ENCODE measurements at regions not wholly inside any gene's neighbourhood (a gene's known extent, or its start where the extent isn't known, plus 50 kb on each side); places are given as distances from the start of the nearest gene placed in this dataset.

GRCh38 chr20:61129311-61129710, 122.8 kb upstream of the CDH4 start:
- Histone ChIP-seq H4K8ac (ENCODE audit: extremely low read depth, insufficient read depth, low read length) (no peak overlapping the region; the same call in 1 of the 2 replicates), H3K36me3 (ENCODE audit: control insufficient read depth in 2 of 4, insufficient read depth in 4 of 4, low read length in 3 of 4) (no peaks in the 10 kb centered on the region), H4K20me1 (replicated peaks in 1 of 2; ENCODE audit: control insufficient read depth in 1 of 2, insufficient read depth in 2 of 2, low read length in 2 of 2) (peaks cover 0 to 4% of the 10 kb centered on the region in 2 experiments), H3K9ac (replicated peaks in 1 of 4; ENCODE audit: extremely low read depth in 1 of 4, low read depth in 3 of 4, low read length in 3 of 4) (no peak overlapping the region), H3K4me2 (ENCODE audit: insufficient read depth in 1 of 2, low read depth in 2 of 2, low read length in 2 of 2) (no peak overlapping the region), H2BK20ac (ENCODE audit: low read length) (no peak overlapping the region), H3K79me1 (ENCODE audit: low read depth, low read length) (no peaks in the 10 kb centered on the region), H3K4me1 (replicated peaks in 1 of 4; ENCODE audit: control insufficient read depth in 3 of 4, insufficient read depth in 4 of 4, low read length in 3 of 4) (no peaks in the 10 kb centered on the region), H2AFZ (ENCODE audit: low read length) (no peak overlapping the region), H2BK120ac (replicated peaks; ENCODE audit: low read depth, low read length) (no peak overlapping the region), H2BK12ac (ENCODE audit: low read depth, low read length) (no peak overlapping the region), H3K23ac (ENCODE audit: insufficient read length) (no peak overlapping the region), H3K4ac (replicated peaks; ENCODE audit: insufficient read length, low read depth, low read length) (no peak overlapping the region), H4K91ac (replicated peaks; ENCODE audit: insufficient read length, low read length) (no peak overlapping the region), H3K27me3 (replicated peaks in 1 of 4; ENCODE audit: control insufficient read depth in 3 of 4, extremely low read depth in 1 of 4, insufficient read depth in 3 of 4, low read length in 3 of 4) (peaks cover 0 to 41% (median 27%) of the 10 kb centered on the region in 4 experiments; a peak in 5 of 7 replicates), H3K56ac (replicated peaks; ENCODE audit: insufficient read length, low read depth, low read length) (no peak overlapping the region), H3K14ac (ENCODE audit: insufficient read length) (no peak overlapping the region), H3K9me3 (ENCODE audit: insufficient read depth in 2 of 2, low read depth in 1 of 2, low read length in 1 of 2) (no peaks in the 10 kb centered on the region), H3K18ac (ENCODE audit: extremely low read depth, low read length) (no peak overlapping the region), H3K4me3 (ENCODE audit: extremely low read depth in 1 of 4, insufficient read depth in 2 of 4, low read depth in 3 of 4, low read length in 4 of 4) (no peak overlapping the region), H2BK5ac (ENCODE audit: low read depth, low read length) (no peak overlapping the region), H4K5ac (ENCODE audit: insufficient read length, low read depth, low read length) (no peak overlapping the region), H3K79me2 (ENCODE audit: control insufficient read depth in 1 of 2, insufficient read depth in 2 of 2, low read length in 2 of 2) (no peaks in the 10 kb centered on the region), H3K27ac (ENCODE audit: low read depth, low read length) (no peak overlapping the region), H2BK15ac (ENCODE audit: low read length) (no peak overlapping the region), H3K23me2 (ENCODE audit: low read depth, low read length) (no peaks in the 10 kb centered on the region), H2AK5ac (ENCODE audit: low read depth, low read length) (no peak overlapping the region)
- TF ChIP-seq SP2 (IDR thresholded peaks at IDR 0.05; ENCODE audit: low read length), result no peak
- no peak for TF ChIP-seq KDM1A (IDR thresholded peaks at IDR 0.05; ENCODE audit: borderline replicate concordance, low read length)
- TF ChIP-seq JUND (IDR thresholded peaks at IDR 0.05; ENCODE audit: low read length), result no peak
- TF ChIP-seq EP300 (IDR thresholded peaks at IDR 0.05; ENCODE audit: borderline replicate concordance in 1 of 2, low read depth in 2 of 2, low read length in 2 of 2), result no peak
- no peak for TF ChIP-seq TAF1 (IDR thresholded peaks at IDR 0.05; ENCODE audit: low read depth, low read length)
- no peak for TF ChIP-seq BCL11A (IDR thresholded peaks at IDR 0.05; ENCODE audit: low read depth in 2 of 2, low read length in 2 of 2)
- TF ChIP-seq JUN (IDR thresholded peaks at IDR 0.05; ENCODE audit: low read depth, low read length), result no peak
- no peak for TF ChIP-seq FOSL1 (IDR thresholded peaks at IDR 0.05; ENCODE audit: insufficient read depth, low read depth, low read length)
- ChIA-PET CTCF (ENCODE audit: partially characterized antibody) (interaction anchor here (1.2 to 2.0 kb wide), 4 partner anchors 8 to 100 kb away, joined by 3 to 10 read pairs (median 9); no protein-coding TSS in a partner anchor), POLR2A (ENCODE audit: partially characterized antibody) (no interaction called here)
- FAIRE-seq (no peak), DNase-seq (ENCODE audit: low read depth in 1 of 2, low spot score in 2 of 2) (no peak)
- WGBS, 2 experiments (ENCODE audit: extremely low coverage in 1 of 2, insufficient coverage in 1 of 2, insufficient read length in 1 of 2, insufficient replicate concordance in 2 of 2, low coverage in 1 of 2, low lambda C conversion rate in 2 of 2, missing lambda C conversion rate in 1 of 2), result 84% methylated on average over 12 of the region's 12 CpGs; no CpG with 5 or more reads in 1 of the 2 experiments

Data from H1 (cell line).